ENCODE measurements at regions not wholly inside any gene's neighbourhood (a gene's known extent, or its start where the extent isn't known, plus 50 kb on each side); places are given as distances from the start of the nearest gene placed in this dataset.

- TF ChIP-seq CTCF (IDR thresholded peaks at IDR 0.05) (no peak), POLR2AphosphoS5 (IDR thresholded peaks at IDR 0.05; ENCODE audit: low read depth, low read length) (no peak), TCF7L2 (IDR thresholded peaks at IDR 0.05; ENCODE audit: low read depth, low read length) (no peak), SIN3A (IDR thresholded peaks at IDR 0.05; ENCODE audit: borderline replicate concordance, insufficient read depth, low read depth, low read length) (no peak)
Measured at GRCh38 chr2:201983174-201983573, 50.5 kb upstream of the FZD7 start.
